Fibroblast of skin of scalp (primary cell): ENCODE measurements at regions not wholly inside any gene's neighbourhood (a gene's known extent, or its start where the extent isn't known, plus 50 kb on each side); places are given as distances from the start of the nearest gene placed in this dataset.
A peak's percentile ranks its signal among the peaks of the same experiment; 100 is the strongest.

Source experiments
- DNase-seq: peaks from one replicate; pipeline ENCODE4 v3.0.0-alpha.2; 2013

GRCh38 chr5:4977416-4978110 is 162.6 kb upstream of the ADAMTS16 start:
- no peak for DNase-seq

DNA sequence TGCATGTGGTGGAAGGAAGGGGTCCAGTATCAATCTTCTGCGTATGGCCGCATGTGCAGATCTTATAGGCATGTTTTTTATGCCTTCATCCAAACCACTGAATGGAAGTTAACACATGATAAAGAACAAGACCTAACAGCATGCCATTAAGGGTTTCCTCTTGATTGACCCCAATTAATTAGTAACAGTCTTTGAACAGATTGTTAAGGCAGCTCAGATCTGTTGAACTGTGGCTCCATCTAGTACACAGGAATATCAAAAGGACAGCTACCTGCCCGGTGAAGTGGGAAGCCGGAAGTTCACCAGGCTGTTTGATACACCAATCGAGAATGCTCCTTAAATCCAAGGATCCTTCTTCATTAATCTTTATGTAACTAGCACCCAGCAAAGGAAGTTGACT is 159.9 kb upstream of the ADAMTS16 start:
- DNase-seq: no peak

DNA sequence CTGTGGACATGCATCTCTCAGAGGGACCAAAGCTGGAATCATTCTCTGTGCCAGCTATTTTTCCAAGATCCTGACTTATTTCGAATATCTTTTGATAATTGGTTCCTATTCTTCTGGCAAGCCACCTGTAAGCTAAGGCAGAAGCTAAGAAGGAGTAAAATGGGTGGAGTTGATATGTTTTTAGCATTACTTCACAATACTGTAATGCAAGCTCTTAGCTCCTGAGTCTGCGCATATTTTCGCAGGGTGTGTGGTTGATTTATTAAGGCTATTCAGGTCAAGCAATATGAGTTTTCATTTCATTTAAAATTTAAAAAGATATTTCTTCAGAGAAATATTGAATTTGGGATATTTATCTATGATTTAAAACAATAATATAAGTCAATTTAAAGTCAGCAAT is 158.5 kb upstream of the ADAMTS16 start:
- no peak for DNase-seq

DNA sequence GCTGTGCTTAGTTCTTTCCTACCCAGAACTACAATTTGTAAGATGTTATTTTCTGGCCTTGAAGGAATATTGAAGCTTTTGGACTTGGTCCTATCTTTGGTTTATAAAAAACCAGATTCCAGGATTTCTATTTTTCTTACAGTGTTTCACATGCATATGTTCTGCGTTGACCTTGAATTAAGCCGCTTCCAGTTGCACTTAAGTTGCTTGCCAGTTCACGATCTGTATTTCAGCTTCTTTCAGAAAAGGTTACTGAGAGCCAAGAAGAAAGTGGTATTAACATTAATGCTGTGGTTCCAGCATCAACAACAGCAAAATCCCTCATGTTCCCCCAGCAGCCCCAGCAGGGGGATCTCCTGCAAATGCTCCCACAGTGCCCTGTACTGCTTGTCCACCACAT is 156.4 kb upstream of the ADAMTS16 start:
- DNase-seq: no peak

DNA sequence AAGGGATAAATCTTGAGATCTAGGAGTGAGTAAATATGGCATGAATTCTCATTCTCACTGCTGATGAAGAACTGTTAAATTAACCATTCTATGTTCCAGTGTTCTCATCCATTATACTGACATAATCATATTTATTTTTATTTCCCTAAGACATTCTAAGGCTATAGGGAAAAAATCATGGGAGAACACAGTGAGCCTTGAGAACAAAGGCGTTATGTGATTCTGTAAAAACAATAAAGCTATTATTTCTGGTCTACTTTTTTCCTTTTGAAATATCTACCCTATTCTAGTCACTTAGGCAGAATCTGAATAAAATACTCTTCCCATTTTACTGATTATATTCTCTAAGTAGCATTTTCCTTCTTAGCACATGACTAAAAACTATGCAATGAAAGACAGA is 155.7 kb upstream of the ADAMTS16 start:
- DNase-seq: no peak

DNA sequence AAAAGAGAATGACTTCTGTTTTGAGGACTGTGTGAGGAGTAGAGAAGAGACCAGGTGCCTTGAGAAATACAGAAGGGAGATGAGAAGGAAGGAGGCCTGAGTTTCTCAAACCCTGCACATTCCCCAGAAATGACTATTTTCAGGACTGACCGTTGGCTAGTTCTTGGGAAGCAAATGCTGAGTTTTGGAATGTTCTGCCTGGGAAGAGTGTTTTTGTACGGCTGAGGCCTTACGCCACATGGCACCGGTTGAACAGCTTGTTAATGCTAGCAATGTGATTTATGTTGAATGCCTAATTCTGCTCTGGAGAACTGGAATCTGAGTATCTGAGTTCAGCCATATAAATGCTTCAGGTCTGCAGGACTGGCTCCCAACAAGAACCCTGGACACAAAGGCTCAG is 152.7 kb upstream of the ADAMTS16 start:
- no peak for DNase-seq

DNA sequence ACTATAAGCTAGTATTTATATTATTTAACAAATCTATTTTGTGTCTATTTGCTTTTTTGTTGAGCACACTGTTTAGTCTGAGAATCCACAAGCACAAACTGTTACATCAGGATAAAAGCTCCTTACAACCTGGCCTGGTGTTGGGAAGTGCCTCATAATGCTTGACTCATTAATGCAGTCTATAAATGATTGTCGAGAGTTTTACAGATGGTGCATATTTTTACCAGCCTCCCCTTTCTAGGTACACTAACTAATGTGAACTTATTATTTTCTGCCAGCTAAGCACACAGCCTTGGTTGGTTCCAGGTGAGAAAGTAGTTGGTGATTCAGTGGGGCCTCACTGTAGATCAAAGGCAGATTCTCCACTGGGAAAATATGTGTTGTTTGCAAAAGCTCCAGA is 151.0 kb upstream of the ADAMTS16 start:
- no peak for DNase-seq

DNA sequence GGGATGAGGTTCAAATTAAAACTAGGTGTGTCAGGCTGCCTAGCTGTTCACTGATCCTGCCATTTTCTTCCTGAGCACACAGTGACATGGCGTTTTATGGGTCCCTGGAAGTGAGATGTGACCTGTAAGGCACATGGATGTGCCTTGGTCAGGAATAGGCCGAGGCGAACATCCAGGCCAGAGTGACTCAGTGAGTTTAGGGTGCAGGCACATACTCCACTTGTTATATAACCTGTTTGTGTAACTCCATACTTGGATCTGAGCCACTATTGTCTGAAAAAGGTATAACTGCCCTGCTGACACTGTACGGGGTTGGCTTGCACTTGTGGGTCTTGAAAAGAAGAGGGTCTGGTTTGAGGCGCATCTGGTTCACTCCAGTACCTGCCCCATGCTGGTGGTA is 150.1 kb upstream of the ADAMTS16 start:
- DNase-seq: no peak

DNA sequence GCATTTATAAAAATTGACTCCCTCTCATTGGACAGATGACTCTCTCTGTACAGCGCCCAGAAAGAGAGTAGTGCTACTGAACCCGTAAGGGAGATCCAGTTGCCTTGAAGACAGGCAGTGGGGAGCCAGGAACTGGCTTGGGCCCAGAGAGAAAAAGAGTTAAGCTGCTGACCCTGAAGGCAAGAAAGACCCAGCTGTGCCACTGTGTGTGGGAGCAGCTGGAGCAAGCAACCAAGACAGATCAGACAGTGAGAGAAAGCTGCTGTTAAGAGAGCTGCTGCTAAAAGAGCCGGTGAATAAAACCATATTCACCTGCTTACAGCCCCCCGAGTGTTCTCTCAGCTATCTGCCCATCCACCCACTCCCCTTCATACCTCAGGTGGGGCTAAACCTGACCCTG is 149.7 kb upstream of the ADAMTS16 start:
- no peak for DNase-seq

DNA sequence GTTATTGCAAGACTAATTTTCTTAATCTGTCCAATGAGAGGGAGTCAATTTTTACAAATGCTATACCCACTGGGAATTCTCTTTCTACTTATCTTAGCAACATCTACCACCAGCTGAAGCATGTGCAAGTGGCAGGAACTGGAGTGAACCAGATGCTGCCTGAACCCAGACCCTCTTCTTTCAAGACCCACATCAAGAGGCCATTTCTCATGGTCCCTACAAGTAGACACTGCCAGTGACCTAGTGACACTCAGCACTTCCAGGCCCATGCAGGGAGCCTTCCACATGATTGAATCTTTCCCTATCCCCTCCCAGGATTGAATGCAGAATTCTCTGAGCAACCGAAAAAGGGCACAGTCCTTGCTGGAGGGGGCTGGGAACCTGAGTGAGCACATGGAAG is 148.2 kb upstream of the ADAMTS16 start:
- DNase-seq: no peak

DNA sequence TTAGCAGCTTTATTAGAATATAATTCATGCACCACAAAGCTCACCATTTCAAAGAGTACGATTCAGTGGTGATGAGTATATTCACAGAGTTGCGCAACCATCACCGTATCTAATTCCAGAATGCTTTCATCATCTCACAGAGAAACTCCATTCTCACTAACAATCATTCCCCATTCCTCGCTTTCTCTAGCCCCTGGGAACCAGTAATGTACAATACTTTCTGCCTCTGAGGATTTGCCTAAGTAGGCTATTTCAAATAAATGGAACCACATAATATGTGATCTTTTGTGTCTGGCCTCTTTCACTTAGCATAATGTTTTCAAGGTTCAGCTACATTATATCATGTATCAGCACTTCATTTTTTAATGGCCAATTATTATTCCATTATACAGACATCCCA is 145.1 kb upstream of the ADAMTS16 start:
- DNase-seq: peak; percentile 49

DNA sequence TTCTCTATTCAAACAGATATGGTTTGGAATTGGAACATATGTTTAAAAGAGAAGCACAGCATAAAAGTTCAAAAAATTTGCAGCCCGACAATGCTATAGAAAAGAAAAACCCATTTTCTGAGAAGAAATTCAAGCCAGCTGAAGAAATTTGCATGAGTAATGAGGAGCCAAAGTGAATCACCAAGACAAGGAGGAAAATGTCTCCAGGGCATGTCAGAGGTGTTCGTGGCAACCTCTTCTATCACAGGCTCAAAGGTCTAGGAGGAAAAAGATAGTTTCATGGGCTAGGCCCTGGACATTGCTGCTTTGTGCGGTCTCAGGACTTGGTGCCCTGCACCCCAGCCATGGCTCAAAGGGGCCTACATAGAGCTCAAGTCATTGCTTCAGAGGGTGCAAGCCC is 134.8 kb upstream of the ADAMTS16 start:
- DNase-seq: no peak

- no peak for DNase-seq
These were observed 133.6 kb upstream of the ADAMTS16 start for GRCh38 chr5:5006548-5006947.

- no peak for DNase-seq
These were observed 130.9 kb upstream of the ADAMTS16 start for GRCh38 chr5:5009240-5009639.

DNA sequence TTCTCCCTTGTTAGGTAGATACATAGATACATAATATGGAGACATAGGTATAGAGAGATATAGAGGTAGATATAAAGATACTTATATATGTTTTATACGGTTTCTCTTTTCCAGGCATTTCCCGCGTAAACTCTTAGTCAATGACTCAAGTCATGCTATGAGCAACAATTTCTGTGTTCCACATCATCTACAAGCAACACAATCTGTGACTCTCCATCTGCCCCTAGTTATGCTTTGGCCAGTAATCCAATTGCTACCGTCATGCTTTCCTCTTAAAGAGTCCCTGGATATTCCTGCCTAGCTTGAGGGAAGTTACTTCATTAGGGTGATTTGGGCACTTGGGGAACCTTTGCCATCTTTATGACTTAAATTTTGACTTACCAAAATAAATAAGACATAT is 129.0 kb upstream of the ADAMTS16 start:
- no peak for DNase-seq

DNA sequence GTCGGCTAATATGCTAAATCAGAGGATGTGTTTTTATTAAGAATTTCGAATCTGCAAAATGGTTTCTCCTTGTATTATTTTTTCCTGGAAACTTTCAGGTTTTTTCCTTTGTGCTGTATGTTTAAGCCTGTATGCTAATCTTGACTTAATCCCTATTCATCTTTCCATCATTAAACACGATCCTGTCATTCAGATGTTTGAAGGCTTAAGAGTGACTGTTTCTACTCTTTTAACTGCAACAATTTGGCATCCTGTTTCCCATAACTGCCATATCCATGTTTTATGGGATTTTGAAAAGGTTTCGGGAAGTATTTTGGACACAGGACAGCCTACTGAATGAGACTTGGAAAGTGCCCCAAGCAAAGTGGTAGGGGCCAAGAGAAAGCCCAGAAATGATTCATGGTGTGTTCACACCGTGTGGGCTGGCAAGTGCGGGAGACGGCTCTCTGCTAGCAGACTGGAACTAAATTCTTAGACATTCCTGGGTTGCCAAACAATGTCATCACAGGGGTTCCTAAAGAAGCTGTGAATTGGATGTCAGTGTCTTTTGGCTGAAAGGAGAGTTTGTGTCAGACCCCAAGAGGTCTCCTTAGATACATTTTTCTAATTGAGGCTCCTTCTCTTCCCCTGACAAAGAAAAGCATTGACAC is 125.4 kb upstream of the ADAMTS16 start:
- DNase-seq: peak; percentile 40

GRCh38 chr5:5017827-5018577 is 122.1 kb upstream of the ADAMTS16 start:
- DNase-seq: peak; percentile 53

GRCh38 chr5:5018578-5018970 is 121.6 kb upstream of the ADAMTS16 start:
- DNase-seq: peak; percentile 31

DNA sequence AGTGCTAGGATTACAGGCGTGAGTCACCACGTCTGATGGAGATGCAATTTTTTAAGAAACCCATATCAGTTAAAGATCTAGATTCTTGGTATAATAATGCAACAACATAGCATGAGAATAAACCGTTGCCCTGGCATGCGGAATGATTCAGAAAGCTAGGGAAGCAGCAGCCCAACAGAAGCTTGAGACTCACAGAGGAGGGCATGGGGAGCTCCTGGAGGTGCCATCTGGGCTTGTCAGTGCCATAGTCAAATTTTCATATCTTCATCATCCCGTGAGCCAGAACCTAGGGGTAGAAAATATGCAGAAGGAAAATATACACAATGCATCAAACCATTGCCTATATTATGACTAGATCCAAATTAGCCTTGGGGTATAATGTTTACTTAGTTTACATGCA is 118.7 kb upstream of the ADAMTS16 start:
- no peak for DNase-seq

- DNase-seq: no peak
These were observed 114.9 kb upstream of the ADAMTS16 start for GRCh38 chr5:5025098-5025773.

DNA sequence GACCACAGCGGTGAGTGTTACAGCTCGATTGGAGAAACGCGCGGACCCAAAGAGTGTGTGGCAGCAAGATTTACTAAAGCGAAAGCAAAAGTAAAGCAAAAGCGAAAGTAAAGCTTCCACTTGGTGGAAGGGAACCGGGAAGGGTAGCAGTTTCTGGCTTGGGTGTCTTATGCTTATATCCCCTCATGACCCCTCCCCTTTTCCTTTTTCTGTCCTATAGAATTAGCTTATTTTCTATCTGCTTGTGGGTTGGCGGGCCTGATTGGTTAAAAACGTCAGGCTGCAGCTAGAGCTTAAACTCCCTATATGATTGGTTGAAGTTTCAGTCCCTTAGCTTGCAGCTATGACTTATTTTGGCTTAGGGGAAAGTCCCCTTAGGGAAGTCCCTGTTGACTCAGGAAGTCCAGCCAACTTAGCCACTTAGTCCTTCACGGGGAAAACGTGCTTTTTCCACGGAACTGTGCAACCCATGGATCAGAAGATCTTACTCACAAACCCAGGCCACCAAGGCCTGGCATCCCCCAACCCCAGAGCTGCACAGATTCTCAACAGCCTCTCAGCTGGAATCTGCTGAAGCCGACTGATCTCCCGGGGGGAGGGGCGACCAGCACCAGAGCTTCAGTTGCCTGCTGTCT is 114.2 kb upstream of the ADAMTS16 start:
- peak; percentile 1 for DNase-seq

DNA sequence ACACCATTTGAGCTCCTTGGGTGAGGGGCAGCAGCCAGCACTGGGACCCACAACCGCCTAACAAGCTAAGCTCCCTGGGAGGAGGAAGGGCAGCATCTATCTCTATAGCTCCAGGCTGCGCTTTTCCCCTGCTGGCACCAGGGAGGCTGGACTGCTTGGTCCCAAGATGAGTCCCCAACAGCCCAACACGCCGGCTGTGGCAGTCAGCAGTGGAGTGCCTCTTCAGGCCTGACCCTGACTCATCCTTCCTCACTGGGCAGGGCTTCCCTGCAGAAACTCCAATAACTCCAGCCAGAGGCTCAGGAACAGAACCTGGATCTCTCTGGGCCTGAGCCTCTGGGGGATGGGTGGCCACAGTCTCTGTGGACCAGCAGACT is 113.7 kb upstream of the ADAMTS16 start:
- DNase-seq: no peak

DNA sequence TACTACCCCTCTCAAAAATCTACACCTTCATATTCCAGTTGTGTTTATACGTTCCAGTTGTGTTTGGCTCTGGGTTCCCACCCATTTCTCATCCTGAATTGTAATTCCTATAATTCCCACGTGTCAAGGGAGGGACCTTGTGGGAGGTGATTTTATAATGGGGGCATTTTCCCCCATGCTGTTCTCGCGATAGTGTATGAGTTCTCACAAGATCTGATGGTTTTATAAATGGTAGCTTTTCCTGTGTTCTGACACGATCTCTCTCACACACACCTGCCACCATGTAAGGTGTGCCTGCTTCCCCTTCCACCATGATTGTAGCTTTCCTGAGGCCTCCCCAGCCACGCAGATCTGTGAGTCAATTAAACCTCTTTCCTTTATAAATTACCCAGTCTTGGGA is 108.5 kb upstream of the ADAMTS16 start:
- no peak for DNase-seq
